HepG2 (cell line): ENCODE measurements at regions not wholly inside any gene's neighbourhood (a gene's known extent, or its start where the extent isn't known, plus 50 kb on each side); places are given as distances from the start of the nearest gene placed in this dataset.
A peak's percentile ranks its signal among the peaks of the same experiment; 100 is the strongest.

Experiments used
- ATAC-seq: fragments of 200-7000 bp; cut with Tn5 transposase; 3 replicates; pipeline ENCODE4 v1.9.1; 2020; ENCODE audit warnings: mild to moderate bottlenecking, moderate library complexity
- BruUV-seq: library from RNA; stranded (reverse); fragments of 400-500 nt; replicated peaks from 2 replicates; lab custom pipeline; 2021; lab: Mats Ljungman, UMichigan
- CTCF ChIA-PET: fragments of 300-600 bp; formaldehyde crosslinking; extraction: SDS; loops from one replicate; lab custom pipeline; 2021; ENCODE audit warnings: low total read pairs, inconsistent platforms, low intra/inter-chr PET ratio; lab: Yijun Ruan, JAX
- POLR2A ChIA-PET: fragments of 350-600 bp; sonication (Branson Sonifier 250); formaldehyde crosslinking; loops from one replicate; lab custom pipeline; 2020; ENCODE audit warnings: antibody characterized with exemption, inconsistent platforms; lab: Yijun Ruan, JAX
- DNase-seq: peaks from one replicate; pipeline ENCODE4 v3.0.0-alpha.2; 2015; ENCODE audit warnings: low spot score
- FAIRE-seq: peaks from 3 replicates; lab custom pipeline; 2011; peaks lifted over from hg19 to GRCh38; lab: Jason Lieb, UNC
- H2AFZ ChIP-seq: one replicate; pipeline ENCODE4 v1.6.1; 2011; ENCODE audit warnings: low read length, inconsistent platforms
- H3K27ac ChIP-seq: fragments of 300-600 bp; 3 replicates; pipeline ENCODE4 v1.8.0; 2011; ENCODE audit warnings: mixed run types, mild to moderate bottlenecking, mixed read lengths, low read length, inconsistent platforms; ENCODE audit not compliant: insufficient read depth; ENCODE audit errors: extremely low read length
- H3K27me3 ChIP-seq, 2 experiments: fragments of 200-600 bp in 1 of 2; 2 replicates in 1 of 2; 3 replicates in 1 of 2; pipeline versions ENCODE4 v1.6.0 to v1.8.0; 2011; ENCODE audit warnings: low read length in 2 of 2, mild to moderate bottlenecking in 2 of 2, moderate library complexity in 2 of 2, inconsistent platforms in 1 of 2; ENCODE audit not compliant: insufficient read depth in 2 of 2, control insufficient read depth in 1 of 2
- H3K36me3 ChIP-seq, 2 experiments: fragments of 200-600 bp in 1 of 2; replicated peaks in 1 of 2; 2 replicates in 1 of 2; 3 replicates in 1 of 2; pipeline versions ENCODE4 v1.5.1 to v1.8.0; 2011; ENCODE audit warnings: low read length in 2 of 2, inconsistent platforms in 1 of 2; ENCODE audit not compliant: insufficient read depth in 2 of 2, control insufficient read depth in 1 of 2
- H3K4me1 ChIP-seq: 2 replicates; pipeline ENCODE4 v1.5.1; 2012; ENCODE audit warnings: low read length, inconsistent platforms; ENCODE audit not compliant: insufficient read depth
- H3K4me2 ChIP-seq: 2 replicates; pipeline ENCODE4 v1.6.0; 2011; ENCODE audit warnings: low read depth, low read length, inconsistent platforms
- H3K4me3 ChIP-seq, 3 experiments: fragments of 200-600 bp in 1 of 3; sonication (generic), shearing (Covaris generic) in 1 of 3; replicated peaks in 1 of 3; 2 replicates each; pipeline ENCODE4 v1.5.1; 2011 to 2016; ENCODE audit warnings: low read length in 3 of 3, inconsistent platforms in 2 of 3, low read depth in 2 of 3, mild to moderate bottlenecking in 2 of 3, control low read depth in 1 of 3, mixed read lengths in 1 of 3; ENCODE audit not compliant: insufficient read depth in 1 of 3
- H3K79me2 ChIP-seq: one replicate; pipeline ENCODE4 v1.6.1; 2011; ENCODE audit warnings: low read length, inconsistent platforms; ENCODE audit not compliant: insufficient read depth
- H3K9ac ChIP-seq: 2 replicates; pipeline ENCODE4 v1.6.0; 2011; ENCODE audit warnings: mild to moderate bottlenecking, low read depth, low read length, inconsistent platforms; ENCODE audit not compliant: insufficient read depth
- H3K9me3 ChIP-seq: 2 replicates; pipeline ENCODE4 v1.5.1; 2012; ENCODE audit warnings: mild to moderate bottlenecking, low read length
- H4K20me1 ChIP-seq: 2 replicates; pipeline ENCODE4 v1.6.0; 2011; ENCODE audit warnings: inconsistent platforms, mild to moderate bottlenecking, low read length, moderate library complexity; ENCODE audit not compliant: insufficient read depth
- CHD4 ChIP-seq: fragments of 200-600 bp; sonication (generic); IDR thresholded peaks from 2 replicates; pipeline ENCODE4 v1.7.0; 2017; ENCODE audit warnings: mild to moderate bottlenecking, low read length, borderline replicate concordance
- HCFC1 ChIP-seq: fragments of 150-350 bp; IDR thresholded peaks from 2 replicates; pipeline ENCODE4 v1.6.1; 2014; ENCODE audit warnings: low read depth, low read length
- KDM4B ChIP-seq: sonication (generic); formaldehyde crosslinking; IDR thresholded peaks from 2 replicates; pipeline ENCODE4 v1.4.0; 2020; ENCODE audit warnings: missing genetic modification reagents
- MIER2 ChIP-seq: IDR thresholded peaks from 2 replicates; pipeline ENCODE4 v1.6.1; 2016; ENCODE audit warnings: missing biosample characterization, missing genetic modification reagents
- ZNF335 ChIP-seq: sonication (generic); formaldehyde crosslinking; IDR thresholded peaks from 2 replicates; pipeline ENCODE4 v1.4.0; 2020; ENCODE audit warnings: missing genetic modification reagents
- ZNF446 ChIP-seq: sonication (generic); formaldehyde crosslinking; IDR thresholded peaks from 2 replicates; pipeline ENCODE4 v1.5.0; 2020; ENCODE audit warnings: mild to moderate bottlenecking, missing genetic modification reagents
- WGBS: methylation state at CpG from one replicate; pipeline ENCODE4 v1.1.6; 2017; ENCODE audit warnings: low lambda C conversion rate; 5-methylcytosine and 5-hydroxymethylcytosine counted together
- in situ Hi-C: cut with HindIII; loops from 2 replicates; pipeline ENCODE4 v1.10.0; 2017; ENCODE audit warnings: low pct_unique_long_range_greater_than_20kb; ENCODE audit not compliant: extremely low pct_ligation_motif_present
- intact Hi-C: fragments of 100-400 bp; cut with micrococcal nuclease; formaldehyde crosslinking; loops from one replicate; pipeline ENCODE4 v1.10.0; 2022; ENCODE audit not compliant: unreplicated experiment
- TF ChIP-seq, protein P1 (sequence below): sonication (generic); formaldehyde crosslinking; IDR thresholded peaks from 2 replicates; pipeline ENCODE4 v1.4.0; 2020; ENCODE audit warnings: missing genetic modification reagents, borderline replicate concordance
- TF ChIP-seq, protein P2 (sequence below): sonication (generic); formaldehyde crosslinking; IDR thresholded peaks from 2 replicates; pipeline ENCODE4 v1.4.0; 2020; ENCODE audit warnings: mild to moderate bottlenecking, missing genetic modification reagents
- TF ChIP-seq, protein P3 (sequence below): IDR thresholded peaks from 2 replicates; pipeline ENCODE4 v1.6.1; 2016
- TF ChIP-seq, protein P4 (sequence below): sonication (generic); formaldehyde crosslinking; IDR thresholded peaks from 2 replicates; pipeline ENCODE4 v1.5.1; 2020; ENCODE audit warnings: mild to moderate bottlenecking, missing genetic modification reagents, moderate library complexity

DNA sequence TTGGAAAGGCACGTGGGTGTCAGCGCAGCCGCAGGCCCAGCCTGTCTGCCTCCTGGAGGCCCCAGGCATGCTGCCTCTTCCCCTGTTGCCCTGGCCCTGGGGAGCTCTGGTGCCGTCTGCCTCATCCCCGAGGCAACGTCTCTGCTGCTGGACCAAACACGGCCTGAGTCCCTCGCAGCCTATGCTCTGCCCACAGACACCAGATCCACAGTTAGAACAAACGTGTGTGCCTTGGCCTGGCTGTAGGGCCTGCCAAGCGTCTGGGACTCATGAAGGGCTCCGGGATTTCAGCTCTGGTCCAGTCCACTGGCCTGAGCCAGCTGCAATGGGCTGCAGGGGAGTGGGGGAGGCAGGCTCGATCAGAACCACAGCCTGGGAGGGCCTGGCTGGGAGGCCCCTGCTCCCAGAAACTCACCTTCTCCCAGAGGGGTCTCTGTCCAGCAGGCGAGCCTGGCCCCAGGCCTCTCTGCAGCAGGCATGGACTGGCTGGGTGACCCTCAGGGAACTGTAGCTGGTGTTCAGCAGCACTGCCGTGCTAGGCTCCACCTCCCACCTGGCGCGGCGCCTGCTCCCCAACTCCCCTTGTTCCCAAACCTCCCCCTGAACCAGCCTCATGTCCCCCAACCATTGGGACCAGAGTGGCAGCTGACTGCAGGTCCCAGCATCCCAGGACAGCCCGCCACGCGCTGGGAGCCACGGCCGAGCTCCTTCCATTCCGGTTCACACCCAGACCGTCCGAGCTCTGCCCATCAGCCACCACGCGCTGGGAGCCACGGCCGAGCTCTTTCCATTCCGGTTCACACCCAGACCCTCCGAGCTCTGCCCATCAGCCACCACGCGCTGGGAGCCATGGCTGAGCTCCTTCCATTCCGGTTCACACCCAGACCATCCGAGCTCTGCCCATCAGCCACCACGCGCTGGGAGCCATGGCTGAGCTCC lies 197.0 kb downstream of the DLL1 start:
- intact Hi-C loops (no loop called here), in situ Hi-C loops (no loop called here)
- Histone ChIP-seq H3K4me3 (no peak overlapping the region), H4K20me1 (no peaks in the 10 kb centered on the region; the same call in 1 of the 2 replicates), H3K9me3 (no peaks in the 10 kb centered on the region), H3K4me2 (no peak overlapping the region), H3K79me2 (no peaks in the 10 kb centered on the region), H3K27ac (no peak overlapping the region), H3K36me3 (no peaks in the 10 kb centered on the region), H3K4me1 (no peaks in the 10 kb centered on the region), H2AFZ (no peak overlapping the region), H3K9ac (no peak overlapping the region), H3K27me3 (peaks cover 22 to 97% of the 10 kb centered on the region in 2 experiments; a peak in 4 of 5 replicates)
- DNase-seq, result no peak
- CTCF ChIA-PET, result no interaction called here
- FAIRE-seq, result no peak
- BruUV-seq, result no TSS peak
- ATAC-seq, result peak; percentile 7; the same call in 2 of the 3 replicates
- POLR2A ChIA-PET, result no interaction called here
- 43% methylated on average over 28 of the region's 37 CpGs for WGBS
- no peak for TF ChIP-seq KDM4B (CRISPR knock-in tag)
- TF ChIP-seq ZNF335 (CRISPR knock-in tag), result no peak
- TF ChIP-seq MIER2 (CRISPR knock-in tag), result no peak
- TF ChIP-seq HCFC1, result no peak
- TF ChIP-seq, protein P1, sequence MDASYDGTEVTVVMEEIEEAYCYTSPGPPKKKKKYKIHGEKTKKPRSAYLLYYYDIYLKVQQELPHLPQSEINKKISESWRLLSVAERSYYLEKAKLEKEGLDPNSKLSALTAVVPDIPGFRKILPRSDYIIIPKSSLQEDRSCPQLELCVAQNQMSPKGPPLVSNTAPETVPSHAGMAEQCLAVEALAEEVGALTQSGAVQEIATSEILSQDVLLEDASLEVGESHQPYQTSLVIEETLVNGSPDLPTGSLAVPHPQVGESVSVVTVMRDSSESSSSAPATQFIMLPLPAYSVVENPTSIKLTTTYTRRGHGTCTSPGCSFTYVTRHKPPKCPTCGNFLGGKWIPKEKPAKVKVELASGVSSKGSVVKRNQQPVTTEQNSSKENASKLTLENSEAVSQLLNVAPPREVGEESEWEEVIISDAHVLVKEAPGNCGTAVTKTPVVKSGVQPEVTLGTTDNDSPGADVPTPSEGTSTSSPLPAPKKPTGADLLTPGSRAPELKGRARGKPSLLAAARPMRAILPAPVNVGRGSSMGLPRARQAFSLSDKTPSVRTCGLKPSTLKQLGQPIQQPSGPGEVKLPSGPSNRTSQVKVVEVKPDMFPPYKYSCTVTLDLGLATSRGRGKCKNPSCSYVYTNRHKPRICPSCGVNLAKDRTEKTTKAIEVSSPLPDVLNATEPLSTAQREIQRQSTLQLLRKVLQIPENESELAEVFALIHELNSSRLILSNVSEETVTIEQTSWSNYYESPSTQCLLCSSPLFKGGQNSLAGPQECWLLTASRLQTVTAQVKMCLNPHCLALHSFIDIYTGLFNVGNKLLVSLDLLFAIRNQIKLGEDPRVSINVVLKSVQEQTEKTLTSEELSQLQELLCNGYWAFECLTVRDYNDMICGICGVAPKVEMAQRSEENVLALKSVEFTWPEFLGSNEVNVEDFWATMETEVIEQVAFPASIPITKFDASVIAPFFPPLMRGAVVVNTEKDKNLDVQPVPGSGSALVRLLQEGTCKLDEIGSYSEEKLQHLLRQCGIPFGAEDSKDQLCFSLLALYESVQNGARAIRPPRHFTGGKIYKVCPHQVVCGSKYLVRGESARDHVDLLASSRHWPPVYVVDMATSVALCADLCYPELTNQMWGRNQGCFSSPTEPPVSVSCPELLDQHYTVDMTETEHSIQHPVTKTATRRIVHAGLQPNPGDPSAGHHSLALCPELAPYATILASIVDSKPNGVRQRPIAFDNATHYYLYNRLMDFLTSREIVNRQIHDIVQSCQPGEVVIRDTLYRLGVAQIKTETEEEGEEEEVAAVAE, result no peak
- TF ChIP-seq ZNF446, result no peak
- no peak for TF ChIP-seq CHD4
- TF ChIP-seq, protein P2, sequence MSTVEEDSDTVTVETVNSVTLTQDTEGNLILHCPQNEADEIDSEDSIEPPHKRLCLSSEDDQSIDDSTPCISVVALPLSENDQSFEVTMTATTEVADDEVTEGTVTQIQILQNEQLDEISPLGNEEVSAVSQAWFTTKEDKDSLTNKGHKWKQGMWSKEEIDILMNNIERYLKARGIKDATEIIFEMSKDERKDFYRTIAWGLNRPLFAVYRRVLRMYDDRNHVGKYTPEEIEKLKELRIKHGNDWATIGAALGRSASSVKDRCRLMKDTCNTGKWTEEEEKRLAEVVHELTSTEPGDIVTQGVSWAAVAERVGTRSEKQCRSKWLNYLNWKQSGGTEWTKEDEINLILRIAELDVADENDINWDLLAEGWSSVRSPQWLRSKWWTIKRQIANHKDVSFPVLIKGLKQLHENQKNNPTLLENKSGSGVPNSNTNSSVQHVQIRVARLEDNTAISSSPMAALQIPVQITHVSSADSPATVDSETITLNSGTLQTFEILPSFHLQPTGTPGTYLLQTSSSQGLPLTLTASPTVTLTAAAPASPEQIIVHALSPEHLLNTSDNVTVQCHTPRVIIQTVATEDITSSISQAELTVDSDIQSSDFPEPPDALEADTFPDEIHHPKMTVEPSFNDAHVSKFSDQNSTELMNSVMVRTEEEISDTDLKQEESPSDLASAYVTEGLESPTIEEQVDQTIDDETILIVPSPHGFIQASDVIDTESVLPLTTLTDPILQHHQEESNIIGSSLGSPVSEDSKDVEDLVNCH, result no peak
- TF ChIP-seq, protein P3, sequence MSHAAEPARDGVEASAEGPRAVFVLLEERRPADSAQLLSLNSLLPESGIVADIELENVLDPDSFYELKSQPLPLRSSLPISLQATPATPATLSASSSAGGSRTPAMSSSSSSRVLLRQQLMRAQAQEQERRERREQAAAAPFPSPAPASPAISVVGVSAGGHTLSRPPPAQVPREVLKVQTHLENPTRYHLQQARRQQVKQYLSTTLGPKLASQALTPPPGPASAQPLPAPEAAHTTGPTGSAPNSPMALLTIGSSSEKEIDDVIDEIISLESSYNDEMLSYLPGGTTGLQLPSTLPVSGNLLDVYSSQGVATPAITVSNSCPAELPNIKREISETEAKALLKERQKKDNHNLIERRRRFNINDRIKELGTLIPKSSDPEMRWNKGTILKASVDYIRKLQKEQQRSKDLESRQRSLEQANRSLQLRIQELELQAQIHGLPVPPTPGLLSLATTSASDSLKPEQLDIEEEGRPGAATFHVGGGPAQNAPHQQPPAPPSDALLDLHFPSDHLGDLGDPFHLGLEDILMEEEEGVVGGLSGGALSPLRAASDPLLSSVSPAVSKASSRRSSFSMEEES (CRISPR knock-in tag), result no peak
- TF ChIP-seq, protein P4, sequence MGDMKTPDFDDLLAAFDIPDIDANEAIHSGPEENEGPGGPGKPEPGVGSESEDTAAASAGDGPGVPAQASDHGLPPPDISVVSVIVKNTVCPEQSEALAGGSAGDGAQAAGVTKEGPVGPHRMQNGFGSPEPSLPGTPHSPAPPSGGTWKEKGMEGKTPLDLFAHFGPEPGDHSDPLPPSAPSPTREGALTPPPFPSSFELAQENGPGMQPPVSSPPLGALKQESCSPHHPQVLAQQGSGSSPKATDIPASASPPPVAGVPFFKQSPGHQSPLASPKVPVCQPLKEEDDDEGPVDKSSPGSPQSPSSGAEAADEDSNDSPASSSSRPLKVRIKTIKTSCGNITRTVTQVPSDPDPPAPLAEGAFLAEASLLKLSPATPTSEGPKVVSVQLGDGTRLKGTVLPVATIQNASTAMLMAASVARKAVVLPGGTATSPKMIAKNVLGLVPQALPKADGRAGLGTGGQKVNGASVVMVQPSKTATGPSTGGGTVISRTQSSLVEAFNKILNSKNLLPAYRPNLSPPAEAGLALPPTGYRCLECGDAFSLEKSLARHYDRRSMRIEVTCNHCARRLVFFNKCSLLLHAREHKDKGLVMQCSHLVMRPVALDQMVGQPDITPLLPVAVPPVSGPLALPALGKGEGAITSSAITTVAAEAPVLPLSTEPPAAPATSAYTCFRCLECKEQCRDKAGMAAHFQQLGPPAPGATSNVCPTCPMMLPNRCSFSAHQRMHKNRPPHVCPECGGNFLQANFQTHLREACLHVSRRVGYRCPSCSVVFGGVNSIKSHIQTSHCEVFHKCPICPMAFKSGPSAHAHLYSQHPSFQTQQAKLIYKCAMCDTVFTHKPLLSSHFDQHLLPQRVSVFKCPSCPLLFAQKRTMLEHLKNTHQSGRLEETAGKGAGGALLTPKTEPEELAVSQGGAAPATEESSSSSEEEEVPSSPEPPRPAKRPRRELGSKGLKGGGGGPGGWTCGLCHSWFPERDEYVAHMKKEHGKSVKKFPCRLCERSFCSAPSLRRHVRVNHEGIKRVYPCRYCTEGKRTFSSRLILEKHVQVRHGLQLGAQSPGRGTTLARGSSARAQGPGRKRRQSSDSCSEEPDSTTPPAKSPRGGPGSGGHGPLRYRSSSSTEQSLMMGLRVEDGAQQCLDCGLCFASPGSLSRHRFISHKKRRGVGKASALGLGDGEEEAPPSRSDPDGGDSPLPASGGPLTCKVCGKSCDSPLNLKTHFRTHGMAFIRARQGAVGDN (CRISPR knock-in tag), result no peak
